ENCODE measurements at regions not wholly inside any gene's neighbourhood (a gene's known extent, or its start where the extent isn't known, plus 50 kb on each side); places are given as distances from the start of the nearest gene placed in this dataset.

GRCh38 chr6:15839969-15840541, 177.2 kb upstream of the DTNBP1 start:
- no peaks in the 10 kb centered on the region for H3K4me1 Mint-ChIP-seq (ENCODE audit: low read depth in 2 of 2)
- no peak for DNase-seq
- H3K9me3 Mint-ChIP-seq: no peaks in the 10 kb centered on the region
- no peaks in the 10 kb centered on the region for H3K36me3 Mint-ChIP-seq (ENCODE audit: insufficient read depth)
- no peak overlapping the region for H3K4me3 Mint-ChIP-seq
- ATAC-seq (replicated peaks): no peak
- peaks cover 14 to 15% of the 10 kb centered on the region in 2 donors for H3K27me3 Mint-ChIP-seq
- no peak overlapping the region for H3K27ac Mint-ChIP-seq

GRCh38 chr6:15837205-15837604, 174.4 kb upstream of the DTNBP1 start:
- Mint-ChIP-seq H3K36me3 (ENCODE audit: insufficient read depth) (peaks cover under 1% of the 10 kb centered on the region), H3K4me3 (no peak overlapping the region), H3K4me1 (ENCODE audit: low read depth in 2 of 2) (no peaks in the 10 kb centered on the region), H3K27ac (no peak overlapping the region), H3K9me3 (no peaks in the 10 kb centered on the region), H3K27me3 (peaks cover 12 to 14% of the 10 kb centered on the region in 2 donors)
- no peak for DNase-seq
- no peak for ATAC-seq (replicated peaks)

GRCh38 chr6:15832841-15833240, 170.0 kb upstream of the DTNBP1 start:
- ATAC-seq (replicated peaks) (no peak), DNase-seq (no peak)
- no peaks in the 10 kb centered on the region for H3K4me1 Mint-ChIP-seq (ENCODE audit: low read depth in 2 of 2)
- H3K4me3 Mint-ChIP-seq: no peak overlapping the region
- H3K27ac Mint-ChIP-seq: no peak overlapping the region
- H3K27me3 Mint-ChIP-seq: peaks cover 0 to 5% of the 10 kb centered on the region in 2 donors
- H3K36me3 Mint-ChIP-seq (ENCODE audit: insufficient read depth): peaks cover 4% of the 10 kb centered on the region
- H3K9me3 Mint-ChIP-seq: no peaks in the 10 kb centered on the region

GRCh38 chr6:15829156-15829555, 166.3 kb upstream of the DTNBP1 start:
- no peaks in the 10 kb centered on the region for H3K4me1 Mint-ChIP-seq (ENCODE audit: low read depth in 2 of 2)
- peaks cover 4% of the 10 kb centered on the region for H3K36me3 Mint-ChIP-seq (ENCODE audit: insufficient read depth)
- H3K4me3 Mint-ChIP-seq: no peak overlapping the region
- ATAC-seq (replicated peaks): no peak
- no peak overlapping the region for H3K27ac Mint-ChIP-seq
- DNase-seq: no peak
- peaks cover 16 to 17% of the 10 kb centered on the region in 2 donors for H3K27me3 Mint-ChIP-seq
- no peaks in the 10 kb centered on the region for H3K9me3 Mint-ChIP-seq

GRCh38 chr6:15827496-15828255, 164.8 kb upstream of the DTNBP1 start:
- Mint-ChIP-seq H3K4me1 (ENCODE audit: low read depth in 2 of 2) (no peaks in the 10 kb centered on the region), H3K36me3 (ENCODE audit: insufficient read depth) (peaks cover 4% of the 10 kb centered on the region), H3K27me3 (peaks cover 24 to 26% of the 10 kb centered on the region in 2 donors), H3K9me3 (no peaks in the 10 kb centered on the region), H3K4me3 (no peak overlapping the region), H3K27ac (no peak overlapping the region)
- ATAC-seq (replicated peaks): no peak
- no peak for DNase-seq

DNA sequence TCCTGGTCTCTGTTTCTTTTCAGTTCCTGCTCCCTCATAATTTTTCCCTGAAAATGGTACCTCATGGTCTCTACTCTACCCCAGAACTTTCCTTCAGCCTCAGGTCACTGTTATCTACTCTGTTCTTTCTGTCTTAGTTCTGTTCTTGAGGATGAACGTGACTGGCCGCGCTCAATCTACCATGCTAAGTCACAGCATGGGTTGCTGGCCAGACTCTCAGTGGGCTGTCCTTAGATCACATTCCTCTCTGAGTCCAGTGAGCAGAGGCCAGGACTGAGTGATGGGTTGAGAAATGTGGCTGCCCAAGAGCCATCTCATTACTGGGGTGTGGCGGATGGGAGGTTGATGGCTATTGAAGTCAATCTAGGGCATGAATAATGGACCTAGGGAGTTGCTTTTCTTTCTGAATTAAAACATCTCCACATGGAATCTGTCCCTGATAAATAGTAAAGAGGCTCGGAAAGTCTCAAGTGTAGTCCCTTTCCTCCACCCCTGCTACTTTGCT, 164.0 kb upstream of the DTNBP1 start:
- Mint-ChIP-seq H3K36me3 (ENCODE audit: insufficient read depth) (peaks cover under 1% of the 10 kb centered on the region), H3K27ac (no peak overlapping the region), H3K9me3 (no peaks in the 10 kb centered on the region), H3K27me3 (peaks cover 24 to 28% of the 10 kb centered on the region in 2 donors), H3K4me3 (no peak overlapping the region), H3K4me1 (ENCODE audit: low read depth in 2 of 2) (no peaks in the 10 kb centered on the region)
- ATAC-seq (replicated peaks) (no peak), DNase-seq (no peak)

GRCh38 chr6:15825332-15825930, 162.6 kb upstream of the DTNBP1 start:
- H3K4me3 Mint-ChIP-seq: no peak overlapping the region
- H3K27me3 Mint-ChIP-seq: peaks cover 28 to 35% of the 10 kb centered on the region in 2 donors
- H3K36me3 Mint-ChIP-seq (ENCODE audit: insufficient read depth): peaks cover 3% of the 10 kb centered on the region
- H3K9me3 Mint-ChIP-seq: no peaks in the 10 kb centered on the region
- H3K27ac Mint-ChIP-seq: no peak overlapping the region
- DNase-seq (no peak), ATAC-seq (replicated peaks) (no peak)
- H3K4me1 Mint-ChIP-seq (ENCODE audit: low read depth in 2 of 2): no peaks in the 10 kb centered on the region

DNA sequence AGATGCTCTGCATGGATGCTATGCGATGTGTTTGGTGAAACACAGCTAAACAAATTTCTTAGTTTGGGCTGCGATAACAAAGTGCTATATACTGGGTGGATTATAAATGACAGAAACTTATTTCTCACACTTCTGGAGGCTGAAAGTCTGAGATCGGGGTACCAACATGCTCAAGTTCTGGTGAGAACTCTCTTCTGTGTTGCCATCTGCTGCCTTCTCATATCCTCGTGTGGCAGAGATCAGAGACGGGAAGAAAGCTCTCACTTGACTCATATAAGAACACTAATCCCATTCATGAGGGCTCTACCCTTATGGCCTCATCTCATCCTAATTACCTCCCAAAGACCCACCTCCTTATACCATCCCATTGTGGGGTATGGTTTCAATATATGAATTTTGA, 162.0 kb upstream of the DTNBP1 start:
- Mint-ChIP-seq H3K4me3 (no peak overlapping the region), H3K36me3 (ENCODE audit: insufficient read depth) (peaks cover 3% of the 10 kb centered on the region), H3K27me3 (peaks cover 31 to 37% of the 10 kb centered on the region in 2 donors), H3K9me3 (no peaks in the 10 kb centered on the region), H3K27ac (no peak overlapping the region), H3K4me1 (ENCODE audit: low read depth in 2 of 2) (no peaks in the 10 kb centered on the region)
- ATAC-seq (replicated peaks): no peak
- no peak for DNase-seq

DNA sequence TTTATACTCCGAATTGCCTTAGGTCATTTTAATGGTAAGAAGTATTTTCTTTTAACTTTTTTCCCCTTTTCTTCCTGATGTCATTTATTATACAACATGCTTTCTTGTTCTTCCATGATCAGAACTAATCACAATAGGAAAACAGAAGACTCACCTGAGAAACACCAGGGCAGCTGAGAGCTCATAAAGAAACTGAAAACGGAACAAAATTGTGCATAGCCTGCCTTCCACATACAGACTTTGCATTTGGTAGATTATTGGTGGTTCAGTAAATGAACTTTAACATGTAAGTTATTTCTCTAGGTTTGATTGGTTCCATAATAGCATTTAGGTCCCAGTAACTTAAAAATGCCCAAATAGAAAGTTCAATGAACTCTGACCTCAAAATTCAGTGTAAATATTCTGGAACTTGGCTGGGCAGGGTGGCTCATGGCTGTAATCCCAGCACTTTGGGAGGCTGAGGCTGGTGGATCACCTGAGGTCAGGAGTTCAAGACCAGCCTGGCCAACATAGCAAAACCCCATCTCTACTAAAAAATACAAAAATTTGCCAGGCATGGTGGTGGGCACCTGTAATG, 161.1 kb upstream of the DTNBP1 start:
- DNase-seq (no peak), ATAC-seq (replicated peaks) (no peak)
- no peak overlapping the region for H3K27ac Mint-ChIP-seq
- H3K27me3 Mint-ChIP-seq: peaks cover 31 to 37% of the 10 kb centered on the region in 2 donors
- no peak overlapping the region for H3K4me3 Mint-ChIP-seq
- H3K4me1 Mint-ChIP-seq (ENCODE audit: low read depth in 2 of 2): no peaks in the 10 kb centered on the region
- H3K9me3 Mint-ChIP-seq: no peaks in the 10 kb centered on the region
- peaks cover 6% of the 10 kb centered on the region for H3K36me3 Mint-ChIP-seq (ENCODE audit: insufficient read depth)

- Mint-ChIP-seq H3K4me3 (no peak overlapping the region), H3K27me3 (peaks cover 31 to 37% of the 10 kb centered on the region in 2 donors), H3K9me3 (no peaks in the 10 kb centered on the region), H3K36me3 (ENCODE audit: insufficient read depth) (peaks cover 6% of the 10 kb centered on the region), H3K27ac (no peak overlapping the region), H3K4me1 (ENCODE audit: low read depth in 2 of 2) (no peaks in the 10 kb centered on the region)
- DNase-seq (no peak), ATAC-seq (replicated peaks) (no peak)
Observed at GRCh38 chr6:15822835-15823234, 160.0 kb upstream of the DTNBP1 start.

DNA sequence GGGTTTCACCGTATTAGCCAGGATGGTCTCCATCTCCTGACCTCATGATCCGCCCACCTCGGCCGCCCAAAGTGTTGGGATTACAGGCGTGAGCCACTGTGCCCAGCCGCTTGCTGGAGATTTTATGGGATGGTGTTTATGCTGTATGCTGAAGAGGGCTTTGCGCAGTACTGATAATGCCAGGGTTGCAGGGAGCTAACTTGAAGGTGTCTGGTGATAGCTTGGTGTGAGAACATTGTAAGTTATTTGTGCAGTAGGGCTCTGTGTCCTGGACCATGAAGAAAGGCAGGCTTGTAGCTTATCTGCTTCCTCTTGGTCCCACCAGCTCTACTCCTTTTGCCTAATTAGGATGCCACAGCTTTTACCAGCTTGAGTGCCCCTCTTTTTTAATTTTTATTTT, 157.0 kb upstream of the DTNBP1 start:
- peaks cover 15 to 32% of the 10 kb centered on the region in 2 donors for H3K27me3 Mint-ChIP-seq
- ATAC-seq (replicated peaks): no peak
- no peak overlapping the region for H3K27ac Mint-ChIP-seq
- peaks cover 0 to 2% of the 10 kb centered on the region in 2 donors for H3K4me1 Mint-ChIP-seq (ENCODE audit: low read depth in 2 of 2)
- H3K9me3 Mint-ChIP-seq: no peaks in the 10 kb centered on the region
- DNase-seq: no peak
- H3K4me3 Mint-ChIP-seq: no peak overlapping the region
- H3K36me3 Mint-ChIP-seq (ENCODE audit: insufficient read depth): peaks cover 6% of the 10 kb centered on the region

DNA sequence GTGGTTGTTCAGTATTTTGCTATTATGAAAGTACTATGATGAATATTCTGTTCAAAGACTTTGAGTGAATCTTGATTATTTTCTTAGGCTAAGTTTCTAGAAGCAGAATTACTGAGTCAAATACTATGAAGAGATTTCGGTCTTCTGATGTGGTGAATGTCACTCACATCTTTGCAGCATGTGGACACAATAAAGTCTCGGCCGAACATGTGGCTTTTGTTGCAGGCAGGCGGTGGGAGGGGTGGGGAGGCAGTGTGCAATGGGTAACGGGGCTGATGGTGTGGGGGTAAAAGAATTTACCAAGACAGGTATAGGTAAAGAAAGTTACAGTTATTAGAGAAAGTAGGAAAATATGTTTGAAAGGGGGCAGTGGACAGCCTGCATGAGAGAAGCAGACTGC, 156.4 kb upstream of the DTNBP1 start:
- H3K36me3 Mint-ChIP-seq (ENCODE audit: insufficient read depth): peaks cover 6% of the 10 kb centered on the region
- peaks cover 15 to 32% of the 10 kb centered on the region in 2 donors for H3K27me3 Mint-ChIP-seq
- peaks cover 0 to 2% of the 10 kb centered on the region in 2 donors for H3K4me1 Mint-ChIP-seq (ENCODE audit: low read depth in 2 of 2)
- ATAC-seq (replicated peaks) (no peak), DNase-seq (no peak)
- H3K4me3 Mint-ChIP-seq: no peak overlapping the region
- no peak overlapping the region for H3K27ac Mint-ChIP-seq
- H3K9me3 Mint-ChIP-seq: no peaks in the 10 kb centered on the region

- H3K27me3 Mint-ChIP-seq: peaks cover 15 to 37% of the 10 kb centered on the region in 2 donors
- no peaks in the 10 kb centered on the region for H3K9me3 Mint-ChIP-seq
- H3K4me1 Mint-ChIP-seq (ENCODE audit: low read depth in 2 of 2): peaks cover 0 to 2% of the 10 kb centered on the region in 2 donors
- H3K36me3 Mint-ChIP-seq (ENCODE audit: insufficient read depth): peaks cover 6% of the 10 kb centered on the region
- no peak overlapping the region for H3K4me3 Mint-ChIP-seq
- ATAC-seq (replicated peaks): no peak
- no peak overlapping the region for H3K27ac Mint-ChIP-seq
- DNase-seq: no peak
Observed at GRCh38 chr6:15818491-15818890, 155.7 kb upstream of the DTNBP1 start.
